CD4-positive, alpha-beta T cell (primary cell): ENCODE measurements at regions not wholly inside any gene's neighbourhood (a gene's known extent, or its start where the extent isn't known, plus 50 kb on each side); places are given as distances from the start of the nearest gene placed in this dataset.

ENCODE experiments used
- ATAC-seq: fragments of 200-7000 bp; cut with Tn5 transposase; one replicate; pipeline ENCODE4 v1.10.0; 2022; ENCODE audit warnings: mild to moderate bottlenecking; ENCODE audit not compliant: poor library complexity
- CTCF ChIA-PET: fragments of 350-600 bp; sonication (Branson Sonifier 250); formaldehyde crosslinking; loops from one replicate; lab custom pipeline; 2021; ENCODE audit warnings: antibody characterized with exemption, inconsistent platforms; lab: Charles Lee
- POLR2A ChIA-PET: fragments of 350-600 bp; sonication (Branson Sonifier 250); formaldehyde crosslinking; loops from one replicate; lab custom pipeline; 2021; ENCODE audit warnings: antibody characterized with exemption, inconsistent platforms; lab: Charles Lee
- DNase-seq, 14 experiments: peaks; one replicate each; pipeline ENCODE4 v3.0.0-alpha.2; 2013 to 2020; ENCODE audit warnings: mixed read lengths in 2 of 14
- H3K27ac ChIP-seq, 2 donors: one replicate each; pipeline versions ENCODE4 v1.5.1 to v1.7.0; 2013; ENCODE audit warnings: low read length in 2 of 2, low read depth in 1 of 2, mild to moderate bottlenecking in 1 of 2
- H3K27me3 ChIP-seq, 2 experiments: 1 replicate in 1 of 2; 2 replicates in 1 of 2; pipeline versions ENCODE4 v1.6.1 to v1.7.0; 2013; ENCODE audit warnings: low read length in 2 of 2, control low read depth in 1 of 2, mild to moderate bottlenecking in 1 of 2, moderate library complexity in 1 of 2; ENCODE audit not compliant: insufficient read depth in 2 of 2, control insufficient read depth in 1 of 2
- H3K36me3 ChIP-seq: one replicate; pipeline ENCODE4 v1.6.1; 2013; ENCODE audit warnings: low read length, control low read depth; ENCODE audit not compliant: insufficient read depth
- H3K4me1 ChIP-seq: one replicate; pipeline ENCODE4 v1.6.1; 2013; ENCODE audit warnings: low read length, control low read depth; ENCODE audit not compliant: insufficient read depth
- H3K4me3 ChIP-seq: one replicate; pipeline ENCODE4 v1.5.1; 2013; ENCODE audit warnings: mild to moderate bottlenecking, low read length, moderate library complexity
- H3K9me3 ChIP-seq, 2 experiments: 1 replicate in 1 of 2; 2 replicates in 1 of 2; pipeline versions ENCODE4 v1.6.1 to v1.7.0; 2013; ENCODE audit warnings: low read length in 2 of 2, mild to moderate bottlenecking in 2 of 2, control low read depth in 1 of 2, moderate library complexity in 1 of 2; ENCODE audit not compliant: control insufficient read depth in 1 of 2, insufficient read depth in 1 of 2
- H3K27ac Mint-ChIP-seq: one replicate; pipeline ENCODE4 v1.8.0; 2020; ENCODE audit warnings: mixed read lengths
- H3K27me3 Mint-ChIP-seq: one replicate; pipeline ENCODE4 v1.8.0; 2021; ENCODE audit warnings: mixed read lengths
- H3K36me3 Mint-ChIP-seq: one replicate; pipeline ENCODE4 v1.8.0; 2021; ENCODE audit warnings: low read depth, mixed read lengths
- H3K4me1 Mint-ChIP-seq: one replicate; pipeline ENCODE4 v1.8.0; 2021; ENCODE audit warnings: low read depth, mixed read lengths
- H3K4me3 Mint-ChIP-seq: one replicate; pipeline ENCODE4 v1.8.0; 2020; ENCODE audit warnings: mild to moderate bottlenecking, mixed read lengths
- H3K9me3 Mint-ChIP-seq: one replicate; pipeline ENCODE4 v1.8.0; 2020; ENCODE audit warnings: mixed read lengths
- CTCF ChIP-seq: fragments of 200-600 bp; IDR thresholded peaks from one replicate; pipeline ENCODE4 v1.8.0; 2022; ENCODE audit warnings: antibody characterized with exemption, mild to moderate bottlenecking
- intact Hi-C, 2 experiments: fragments of 100-400 bp; cut with DNase I in 1 of 2; cut with micrococcal nuclease in 1 of 2; formaldehyde crosslinking; loops; one replicate each; pipeline versions ENCODE4 v1.15.1 to v1.9.0; 2023 to 2025; cut with DNase I, micrococcal nuclease

- intact Hi-C loops: no loop called here
- CTCF ChIA-PET: no interaction called here
- no peak for TF ChIP-seq CTCF
- Histone ChIP-seq H3K4me3 (no peak overlapping the region), H3K36me3 (no peaks in the 10 kb centered on the region), H3K4me1 (no peaks in the 10 kb centered on the region), H3K9me3 (peaks cover 0 to 7% of the 10 kb centered on the region in 2 experiments), H3K27me3 (no peaks in the 10 kb centered on the region), H3K27ac (no peak overlapping the region)
- Mint-ChIP-seq H3K27ac (no peak overlapping the region), H3K9me3 (peaks cover 5% of the 10 kb centered on the region), H3K4me3 (no peak overlapping the region), H3K36me3 (no peaks in the 10 kb centered on the region), H3K27me3 (no peaks in the 10 kb centered on the region), H3K4me1 (no peaks in the 10 kb centered on the region)
- ATAC-seq (no peak), DNase-seq (no peak)
- POLR2A ChIA-PET: no interaction called here
Measured at GRCh38 chr13:89932902-89933301, 1414.6 kb upstream of the MIR17HG start.

GRCh38 chr13:89936256-89936655, 1411.2 kb upstream of the MIR17HG start:
- peaks cover 0 to 7% of the 10 kb centered on the region in 2 experiments for H3K9me3 ChIP-seq
- Mint-ChIP-seq H3K4me3 (no peak overlapping the region), H3K36me3 (no peaks in the 10 kb centered on the region), H3K4me1 (no peaks in the 10 kb centered on the region), H3K27me3 (no peaks in the 10 kb centered on the region), H3K27ac (no peak overlapping the region), H3K9me3 (peaks cover 7% of the 10 kb centered on the region)
- H3K27ac ChIP-seq: no peak overlapping the region
- no peak for DNase-seq
- CTCF ChIA-PET: no interaction called here
- H3K4me1 ChIP-seq: no peaks in the 10 kb centered on the region
- H3K36me3 ChIP-seq: no peaks in the 10 kb centered on the region
- no peak for ATAC-seq
- TF ChIP-seq CTCF: no peak
- intact Hi-C loops: no loop called here
- POLR2A ChIA-PET: no interaction called here
- no peak overlapping the region for H3K4me3 ChIP-seq
- no peaks in the 10 kb centered on the region for H3K27me3 ChIP-seq

GRCh38 chr13:89937420-89937819, 1410.1 kb upstream of the MIR17HG start:
- Mint-ChIP-seq H3K4me1 (no peaks in the 10 kb centered on the region), H3K4me3 (no peak overlapping the region), H3K9me3 (peaks cover 7% of the 10 kb centered on the region), H3K27ac (no peak overlapping the region), H3K27me3 (no peaks in the 10 kb centered on the region), H3K36me3 (no peaks in the 10 kb centered on the region)
- no peak for DNase-seq
- Histone ChIP-seq H3K27ac (no peak overlapping the region), H3K4me3 (no peak overlapping the region), H3K4me1 (no peaks in the 10 kb centered on the region), H3K27me3 (no peaks in the 10 kb centered on the region), H3K9me3 (peaks cover 0 to 4% of the 10 kb centered on the region in 2 experiments), H3K36me3 (no peaks in the 10 kb centered on the region)
- ATAC-seq: no peak
- TF ChIP-seq CTCF: no peak
- ChIA-PET POLR2A (no interaction called here), CTCF (interaction anchor here (0.5 kb wide), 1 partner anchor 194 kb away, joined by 3 read pairs; no protein-coding TSS in a partner anchor)
- intact Hi-C loops: no loop called here
